PC-9 (cell line): ENCODE measurements at regions not wholly inside any gene's neighbourhood (a gene's known extent, or its start where the extent isn't known, plus 50 kb on each side); places are given as distances from the start of the nearest gene placed in this dataset.

Experiments
- EZH2 ChIP-seq: fragments of 200-600 bp; sonication (generic); IDR thresholded peaks from 2 replicates; pipeline ENCODE4 v1.8.0; 2017; ENCODE audit warnings: antibody characterized with exemption, low read depth
- TF ChIP-seq, protein P1 (sequence below): fragments of 200-600 bp; sonication (generic); conservative IDR thresholded peaks from 2 replicates; pipeline ENCODE4 v1.6.1; 2017; ENCODE audit warnings: mixed run types, antibody characterized with exemption, mild to moderate bottlenecking, moderate library complexity

DNA sequence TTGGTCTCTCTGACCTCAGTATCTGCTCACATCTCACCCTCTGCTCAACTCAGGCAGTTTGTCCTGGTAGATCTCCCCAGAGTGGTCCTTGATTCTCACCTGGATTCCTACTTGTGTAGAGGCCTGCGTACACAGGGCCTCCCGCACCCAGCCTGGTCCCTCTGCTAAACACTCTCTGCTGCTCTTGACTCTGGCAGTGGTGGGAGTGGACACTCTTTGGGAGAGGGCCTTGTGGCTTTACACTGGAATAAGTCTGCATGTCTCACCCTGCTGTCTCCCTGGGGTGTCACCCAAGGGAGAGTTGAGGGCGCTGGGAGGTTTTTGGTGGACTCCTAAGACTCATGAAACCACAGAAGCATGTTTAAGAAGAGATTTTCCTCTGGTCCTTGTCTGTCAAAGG lies 57.3 kb upstream of the ECI2 start:
- TF ChIP-seq, protein P1, sequence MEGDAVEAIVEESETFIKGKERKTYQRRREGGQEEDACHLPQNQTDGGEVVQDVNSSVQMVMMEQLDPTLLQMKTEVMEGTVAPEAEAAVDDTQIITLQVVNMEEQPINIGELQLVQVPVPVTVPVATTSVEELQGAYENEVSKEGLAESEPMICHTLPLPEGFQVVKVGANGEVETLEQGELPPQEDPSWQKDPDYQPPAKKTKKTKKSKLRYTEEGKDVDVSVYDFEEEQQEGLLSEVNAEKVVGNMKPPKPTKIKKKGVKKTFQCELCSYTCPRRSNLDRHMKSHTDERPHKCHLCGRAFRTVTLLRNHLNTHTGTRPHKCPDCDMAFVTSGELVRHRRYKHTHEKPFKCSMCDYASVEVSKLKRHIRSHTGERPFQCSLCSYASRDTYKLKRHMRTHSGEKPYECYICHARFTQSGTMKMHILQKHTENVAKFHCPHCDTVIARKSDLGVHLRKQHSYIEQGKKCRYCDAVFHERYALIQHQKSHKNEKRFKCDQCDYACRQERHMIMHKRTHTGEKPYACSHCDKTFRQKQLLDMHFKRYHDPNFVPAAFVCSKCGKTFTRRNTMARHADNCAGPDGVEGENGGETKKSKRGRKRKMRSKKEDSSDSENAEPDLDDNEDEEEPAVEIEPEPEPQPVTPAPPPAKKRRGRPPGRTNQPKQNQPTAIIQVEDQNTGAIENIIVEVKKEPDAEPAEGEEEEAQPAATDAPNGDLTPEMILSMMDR = no peak
- no peak for TF ChIP-seq EZH2
